ENCODE measurements at regions not wholly inside any gene's neighbourhood (a gene's known extent, or its start where the extent isn't known, plus 50 kb on each side); places are given as distances from the start of the nearest gene placed in this dataset.

DNA sequence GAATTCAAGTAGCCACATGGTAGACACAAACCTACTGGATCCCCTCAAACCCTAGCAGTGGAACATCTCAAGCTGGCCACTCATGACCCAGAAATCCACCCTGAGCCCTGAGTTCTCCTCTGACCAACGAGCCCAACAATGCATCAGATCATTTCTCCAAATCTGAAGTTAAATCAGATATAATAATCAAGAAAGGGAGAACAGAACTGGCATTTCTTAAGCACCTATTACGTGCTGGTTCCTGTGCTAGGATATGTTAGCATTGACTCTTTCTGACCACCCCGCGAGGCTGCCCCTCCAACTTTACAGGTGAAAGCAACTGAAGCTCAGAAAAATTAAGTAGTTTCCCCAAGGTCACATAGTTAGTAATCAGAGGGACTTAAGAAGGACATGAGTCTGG is 51.5 kb upstream of the CCDC174 start:
- TF ChIP-seq KDM1A (IDR thresholded peaks at IDR 0.05; ENCODE audit: borderline replicate concordance, low read length) (no peak), JUN (IDR thresholded peaks at IDR 0.05; ENCODE audit: low read depth, low read length) (no peak), EZH2 (IDR thresholded peaks at IDR 0.05; ENCODE audit: low read depth, low read length, severe bottlenecking) (no peak), POLR2A (IDR thresholded peaks at IDR 0.05; ENCODE audit: control extremely low read depth in 1 of 2, low read depth in 2 of 2, low read length in 2 of 2) (no peak), HDAC6 (IDR thresholded peaks at IDR 0.05; ENCODE audit: low read depth, low read length) (no peak), CTCF (IDR thresholded peaks at IDR 0.05; ENCODE audit: control extremely low read depth in 1 of 3, insufficient read depth in 1 of 3, low read depth in 1 of 3, low read length in 3 of 3) (no peak), RXRA (IDR thresholded peaks at IDR 0.05; ENCODE audit: insufficient read depth, low read depth, low read length) (no peak), EP300 (IDR thresholded peaks at IDR 0.05; ENCODE audit: borderline replicate concordance in 1 of 2, low read depth in 2 of 2, low read length in 2 of 2) (no peak), POLR2AphosphoS5 (IDR thresholded peaks at IDR 0.05; ENCODE audit: low read depth, low read length) (no peak), BACH1 (IDR thresholded peaks at IDR 0.05; ENCODE audit: low read length) (no peak), NRF1 (IDR thresholded peaks at IDR 0.05; ENCODE audit: low read depth, low read length) (no peak)
- TF ChIP-seq, protein P1, sequence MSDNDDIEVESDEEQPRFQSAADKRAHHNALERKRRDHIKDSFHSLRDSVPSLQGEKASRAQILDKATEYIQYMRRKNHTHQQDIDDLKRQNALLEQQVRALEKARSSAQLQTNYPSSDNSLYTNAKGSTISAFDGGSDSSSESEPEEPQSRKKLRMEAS (IDR thresholded peaks at IDR 0.05): no peak

Data from H1 (cell line).